NCI-H446 treated with DMSO at 0.1 percent for 48 hours (cell line): ENCODE measurements at regions not wholly inside any gene's neighbourhood (a gene's known extent, or its start where the extent isn't known, plus 50 kb on each side); places are given as distances from the start of the nearest gene placed in this dataset.

Experiments
- DNase-seq: peaks from one replicate; lab custom pipeline; 2025; lab: John Stamatoyannopoulos, UW

GRCh38 chr18:56545464-56545863 is 92.9 kb downstream of the TXNL1 start:
- no peak for DNase-seq

DNA sequence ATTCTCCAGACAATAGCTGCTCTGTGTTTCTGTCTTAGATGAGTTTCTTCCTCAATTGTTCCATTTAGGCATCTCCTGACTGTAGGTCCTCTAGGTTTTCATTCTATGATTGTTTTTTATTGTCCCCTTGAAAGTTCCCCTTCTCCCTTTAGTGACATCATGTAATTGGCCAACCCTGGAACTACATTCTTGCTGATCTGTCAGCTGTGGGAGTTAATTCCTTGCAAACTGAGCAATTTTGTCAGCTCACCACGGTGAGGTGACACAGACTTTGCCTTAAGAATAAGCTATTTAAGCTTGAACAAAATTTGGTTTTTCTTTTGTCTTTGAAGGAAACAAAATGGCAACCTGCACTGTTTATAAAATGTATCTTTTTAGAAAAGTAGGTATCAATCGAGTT is 95.9 kb downstream of the TXNL1 start:
- no peak for DNase-seq

- DNase-seq, result no peak
Observed at GRCh38 chr18:56541793-56542192, 96.6 kb downstream of the TXNL1 start.

GRCh38 chr18:56541340-56541739 is 97.1 kb downstream of the TXNL1 start:
- DNase-seq, result no peak

DNA sequence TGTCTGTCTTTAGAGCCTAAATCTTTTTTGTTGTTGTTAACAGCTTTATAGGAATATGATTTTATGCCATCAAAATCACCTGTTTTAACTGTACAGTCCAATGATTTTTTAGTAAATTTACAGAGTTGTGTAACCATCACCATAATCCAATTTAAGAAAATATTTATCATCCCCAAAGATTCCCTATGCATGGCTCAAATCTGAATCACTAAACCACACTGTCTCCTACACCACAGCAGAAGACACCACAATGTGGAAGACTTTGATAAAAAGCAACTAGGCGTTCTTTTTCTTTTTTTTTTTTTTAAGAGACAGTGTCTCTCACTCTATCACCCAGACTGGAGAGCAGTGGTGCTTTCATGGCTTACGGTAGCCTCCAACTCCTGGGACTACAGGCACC is 99.6 kb downstream of the TXNL1 start:
- DNase-seq, result no peak

DNA sequence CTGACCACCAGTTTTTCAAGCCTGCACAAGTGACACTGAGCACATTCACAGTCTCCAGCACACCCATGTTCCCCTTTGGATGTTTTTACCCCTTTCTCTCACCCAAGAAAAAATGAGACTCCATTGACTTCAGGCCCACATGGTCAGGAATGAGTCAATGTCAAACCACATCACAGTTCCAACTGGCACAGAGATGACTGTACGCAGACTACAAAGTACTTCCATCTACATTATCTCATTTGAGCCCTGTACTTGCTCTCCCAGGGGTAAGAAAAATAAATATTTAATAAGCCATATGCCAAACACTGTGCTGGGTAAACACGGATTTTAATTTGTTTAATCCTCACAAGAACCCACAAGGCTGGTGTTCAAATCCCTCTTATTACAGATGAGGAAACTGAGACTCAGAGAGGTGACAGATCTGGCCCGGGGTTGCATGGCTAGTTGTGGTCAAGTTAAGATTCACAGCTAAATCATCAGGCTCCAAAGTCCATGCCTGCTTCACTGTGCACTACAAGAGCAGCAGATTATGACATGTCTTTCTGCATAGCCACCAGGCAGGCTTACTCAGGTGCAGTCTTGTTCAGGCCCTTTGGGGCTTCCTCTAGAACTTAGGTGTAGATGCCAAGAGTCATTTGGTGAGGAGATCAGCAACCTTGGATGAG is 106.1 kb downstream of the TXNL1 start:
- no peak for DNase-seq

DNA sequence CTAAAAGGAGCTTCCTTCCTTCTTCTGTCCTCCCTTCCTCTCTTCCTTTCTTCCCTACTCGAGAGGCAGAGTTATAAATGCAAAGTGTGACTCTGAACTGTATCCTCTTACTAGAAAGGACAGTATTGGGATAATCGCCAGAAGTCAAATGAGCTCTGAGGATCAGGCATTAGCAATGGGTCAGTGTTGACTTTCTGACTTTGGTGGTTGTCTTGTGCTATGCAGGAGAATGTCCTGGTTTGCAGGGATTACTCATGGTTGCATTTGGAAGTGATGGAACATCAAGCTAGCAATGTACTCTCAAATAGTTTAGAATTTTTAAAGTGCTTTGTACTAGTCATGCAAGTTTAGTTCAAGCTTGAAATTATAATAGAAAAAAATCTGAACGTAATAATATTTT is 115.6 kb downstream of the TXNL1 start:
- no peak for DNase-seq

- no peak for DNase-seq
Observed at GRCh38 chr18:56521263-56521662, 117.1 kb downstream of the TXNL1 start.

DNA sequence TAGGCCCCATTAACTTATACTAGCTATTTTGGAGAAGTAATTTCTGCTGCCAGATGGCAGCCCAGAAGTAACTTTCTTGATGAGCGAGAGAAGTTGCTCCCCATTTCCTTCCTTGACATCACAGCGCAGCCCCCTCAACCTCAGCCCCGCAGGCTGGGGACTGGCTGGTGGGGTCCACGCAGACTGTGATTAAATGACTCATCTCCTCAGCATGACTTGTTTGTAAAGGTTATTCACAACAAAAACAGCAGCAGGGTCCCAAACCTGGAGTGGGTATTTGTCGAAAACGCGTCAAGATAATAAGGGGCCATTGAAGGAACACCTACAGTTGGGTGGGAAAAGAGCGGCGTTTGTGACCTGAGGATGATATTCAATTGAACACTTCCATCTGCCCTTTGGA is 120.6 kb downstream of the TXNL1 start:
- DNase-seq, result no peak

- DNase-seq, result no peak
Observed at GRCh38 chr18:56517196-56517595, 121.2 kb downstream of the TXNL1 start.

- peak; percentile 28 for DNase-seq
Observed at GRCh38 chr18:56516789-56517188, 121.6 kb downstream of the TXNL1 start.

GRCh38 chr18:56515522-56515921 is 122.9 kb downstream of the TXNL1 start:
- DNase-seq, result no peak

DNA sequence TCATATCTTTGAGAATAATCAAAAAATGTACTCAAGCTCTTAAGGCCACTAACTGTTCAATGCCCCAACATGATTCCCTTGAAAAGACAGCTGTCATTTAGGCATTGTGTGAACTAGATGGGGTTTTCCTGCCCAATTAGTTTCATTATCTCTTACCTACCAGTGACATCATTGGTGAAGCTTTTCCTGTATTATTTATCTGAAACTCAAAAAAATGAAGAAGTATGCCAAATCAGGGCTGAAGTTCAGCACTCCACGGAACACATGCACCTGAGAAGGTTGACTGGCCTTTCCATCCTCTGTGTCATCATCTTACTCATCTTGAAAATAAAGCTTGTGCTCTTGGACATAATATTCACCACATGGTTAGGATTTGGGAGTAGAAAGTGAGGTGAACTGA is 126.4 kb downstream of the TXNL1 start:
- no peak for DNase-seq

GRCh38 chr18:56510108-56510507 is 128.3 kb downstream of the TXNL1 start:
- DNase-seq, result no peak

- no peak for DNase-seq
Observed at GRCh38 chr18:56509656-56510055, 128.7 kb downstream of the TXNL1 start.

GRCh38 chr18:56508370-56509036 is 129.9 kb downstream of the TXNL1 start:
- DNase-seq, result no peak

DNA sequence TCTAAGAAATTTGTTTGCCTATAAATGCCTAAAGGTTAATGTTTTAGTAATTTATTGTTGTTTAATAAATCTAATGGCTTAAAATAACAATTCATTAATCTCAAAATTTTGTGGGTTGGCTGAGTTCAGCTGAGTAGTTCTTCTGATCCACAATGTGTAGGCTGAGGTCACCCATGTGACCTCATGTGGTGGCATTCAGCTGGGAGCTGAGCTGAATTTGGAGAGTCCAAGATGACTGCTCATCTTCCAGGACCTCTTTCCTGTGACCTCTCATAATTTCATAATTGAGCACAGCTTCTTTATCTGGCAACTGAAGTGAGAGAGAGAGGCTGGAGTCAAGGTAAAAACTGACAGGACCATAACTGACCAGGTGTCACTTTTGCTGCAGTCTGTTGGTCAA is 132.4 kb downstream of the TXNL1 start:
- no peak for DNase-seq

- DNase-seq, result no peak
Observed at GRCh38 chr18:56505293-56505692, 133.1 kb downstream of the TXNL1 start.

GRCh38 chr18:56501896-56502295 is 136.5 kb downstream of the TXNL1 start:
- DNase-seq, result no peak

- no peak for DNase-seq
Observed at GRCh38 chr18:56495884-56496283, 142.5 kb downstream of the TXNL1 start.

GRCh38 chr18:56493531-56493930 is 144.9 kb downstream of the TXNL1 start:
- DNase-seq, result no peak

GRCh38 chr18:56492136-56492535 is 146.3 kb downstream of the TXNL1 start:
- no peak for DNase-seq

DNA sequence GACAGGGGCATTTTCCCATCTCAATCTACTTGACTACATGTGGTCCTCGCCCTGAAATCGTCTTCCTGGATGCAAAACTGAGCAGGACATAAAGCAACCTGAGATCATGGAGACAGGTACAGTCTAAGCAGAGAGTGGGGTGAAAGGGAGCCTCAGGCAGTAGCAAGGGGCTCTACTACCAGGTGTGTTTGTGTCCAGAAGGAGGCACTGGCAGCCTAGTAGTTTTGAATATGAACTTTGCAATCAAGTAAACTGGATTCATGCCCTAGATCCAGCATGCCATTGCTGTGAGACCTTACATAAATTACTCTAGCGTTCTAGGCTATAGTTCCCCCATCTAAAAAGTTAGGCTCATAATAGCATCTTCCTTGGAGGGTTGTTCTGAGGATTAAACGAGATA is 147.4 kb downstream of the TXNL1 start:
- no peak for DNase-seq

GRCh38 chr18:56489893-56490292 is 148.5 kb downstream of the TXNL1 start:
- no peak for DNase-seq
